Small intestine (tissue), 7 donors: ENCODE measurements at regions not wholly inside any gene's neighbourhood (a gene's known extent, or its start where the extent isn't known, plus 50 kb on each side); places are given as distances from the start of the nearest gene placed in this dataset.

Experiments used
- DNase-seq, 2 donors: peaks; one replicate each; pipeline versions ENCODE4 v3.0.0 to v3.0.0-alpha.2; 2013
- FAIRE-seq: peaks from 2 replicates; lab custom pipeline; 2012; peaks lifted over from hg19 to GRCh38; lab: Jason Lieb, UNC
- H3K27ac ChIP-seq, 3 donors: one replicate each; pipeline ENCODE4 v1.5.1; 2013; ENCODE audit warnings: low read length in 2 of 3, mild to moderate bottlenecking in 2 of 3, control low read depth in 1 of 3, inconsistent platforms in 1 of 3, low read depth in 1 of 3, moderate library complexity in 1 of 3
- H3K27me3 ChIP-seq, 3 donors: one replicate each; pipeline ENCODE4 v1.6.1; 2013; ENCODE audit warnings: low read length in 3 of 3, inconsistent platforms in 1 of 3; ENCODE audit not compliant: control insufficient read depth in 3 of 3, insufficient read depth in 3 of 3
- H3K36me3 ChIP-seq, 3 donors: one replicate each; pipeline ENCODE4 v1.6.1; 2013; ENCODE audit warnings: low read length in 3 of 3, inconsistent platforms in 1 of 3, low read depth in 1 of 3, mild to moderate bottlenecking in 1 of 3, moderate library complexity in 1 of 3; ENCODE audit not compliant: control insufficient read depth in 3 of 3, insufficient read depth in 2 of 3
- H3K4me1 ChIP-seq, 3 donors: one replicate each; pipeline ENCODE4 v1.6.1; 2013; ENCODE audit warnings: low read length in 2 of 3, inconsistent platforms in 1 of 3, low read depth in 1 of 3, mild to moderate bottlenecking in 1 of 3, moderate library complexity in 1 of 3; ENCODE audit not compliant: control insufficient read depth in 3 of 3, insufficient read depth in 2 of 3
- H3K4me3 ChIP-seq, 3 donors: one replicate each; pipeline ENCODE4 v1.5.1; 2013; ENCODE audit warnings: low read length in 3 of 3, control low read depth in 1 of 3, inconsistent platforms in 1 of 3, low read depth in 1 of 3, mild to moderate bottlenecking in 1 of 3, moderate library complexity in 1 of 3
- H3K9me3 ChIP-seq, 2 donors: one replicate each; pipeline ENCODE4 v1.6.1; 2013; ENCODE audit warnings: low read depth in 1 of 2, low read length in 1 of 2; ENCODE audit not compliant: control insufficient read depth in 2 of 2, insufficient read depth in 1 of 2
- WGBS, 3 donors: extraction: QIAGEN DNeasy Blood & Tissue Kit; methylation state at CpG; one replicate each; pipeline ENCODE4 v1.1.7; 2013; 5-methylcytosine and 5-hydroxymethylcytosine counted together
- donor health status: healthy with polysubstance abuse.
- donor health status: control.
- donor health status: control.
- donor health status: Bipolar disorder and iron deficiency.
- donor health status: healthy.

DNA sequence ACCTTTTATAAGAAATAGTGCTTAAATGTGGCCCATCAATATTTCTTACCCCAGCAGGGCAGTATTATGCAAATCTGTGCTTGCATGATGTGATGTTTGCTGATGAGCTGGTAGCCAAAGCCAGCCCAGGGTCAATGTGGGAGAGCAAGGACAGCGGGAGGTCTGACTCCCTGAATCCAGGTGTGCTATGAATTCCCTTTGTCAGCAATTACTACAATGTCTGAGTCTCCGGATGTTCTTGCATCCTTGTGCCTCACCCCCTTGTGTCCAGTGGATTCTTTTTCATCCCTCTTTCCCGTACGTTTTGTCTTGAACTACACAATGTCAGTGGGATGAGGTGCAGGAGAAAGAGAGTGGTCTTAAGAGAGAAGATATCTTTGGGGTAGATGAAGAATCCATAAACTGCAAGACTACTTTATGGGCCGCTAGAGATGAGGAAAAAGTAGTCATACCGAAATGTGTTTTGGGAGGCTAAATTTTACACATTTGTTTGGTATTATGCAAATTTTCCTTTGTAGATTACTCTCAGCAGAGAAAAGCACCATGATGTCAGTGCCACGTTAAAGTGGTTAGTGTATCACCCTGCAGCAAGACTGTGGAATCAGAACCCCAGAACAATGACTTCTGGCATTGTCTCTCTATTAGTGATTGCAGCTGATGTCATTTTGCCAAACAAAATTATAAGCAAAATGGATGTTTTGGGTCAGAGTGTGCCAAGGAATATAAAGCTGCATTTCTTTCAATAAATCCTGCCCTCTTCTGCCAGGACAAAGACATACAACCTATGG, 53.5 kb upstream of the TSHZ3 start:
- H3K27me3 ChIP-seq = no peaks in the 10 kb centered on the region
- H3K4me3 ChIP-seq = no peak overlapping the region
- FAIRE-seq = no peak
- no peak for DNase-seq
- WGBS, 3 donors = 74 to 78% (median 78%) methylated on average over 7 of the region's 7 CpGs
- H3K4me1 ChIP-seq = no peaks in the 10 kb centered on the region
- no peak overlapping the region for H3K27ac ChIP-seq
- no peaks in the 10 kb centered on the region for H3K36me3 ChIP-seq
- H3K9me3 ChIP-seq = no peaks in the 10 kb centered on the region

DNA sequence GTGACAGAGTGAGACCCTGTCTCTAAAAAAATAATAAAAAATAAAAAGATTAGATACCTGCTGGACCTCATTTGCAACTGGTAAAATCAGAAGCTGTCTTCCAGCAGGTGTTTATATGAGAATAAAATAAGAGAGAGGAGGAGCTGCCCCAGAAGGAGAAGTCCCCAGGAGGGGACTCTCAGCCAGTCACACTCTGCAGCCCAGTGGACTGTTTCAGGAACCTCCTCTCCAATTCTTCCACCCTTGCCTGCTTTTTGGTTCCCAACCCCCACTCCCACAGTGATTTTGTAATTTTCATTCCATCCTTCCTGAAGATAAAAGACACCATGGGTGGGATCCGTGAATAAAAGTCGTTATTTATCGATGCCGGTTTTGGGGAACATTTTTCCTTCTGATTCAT, 56.9 kb upstream of the TSHZ3 start:
- Histone ChIP-seq H3K4me1 (no peaks in the 10 kb centered on the region), H3K27ac (no peak overlapping the region), H3K36me3 (no peaks in the 10 kb centered on the region), H3K9me3 (no peaks in the 10 kb centered on the region), H3K4me3 (no peak overlapping the region), H3K27me3 (no peaks in the 10 kb centered on the region)
- DNase-seq = no peak
- FAIRE-seq = no peak
- WGBS, 3 donors = 87 to 90% (median 89%) methylated on average over 4 of the region's 4 CpGs

DNA sequence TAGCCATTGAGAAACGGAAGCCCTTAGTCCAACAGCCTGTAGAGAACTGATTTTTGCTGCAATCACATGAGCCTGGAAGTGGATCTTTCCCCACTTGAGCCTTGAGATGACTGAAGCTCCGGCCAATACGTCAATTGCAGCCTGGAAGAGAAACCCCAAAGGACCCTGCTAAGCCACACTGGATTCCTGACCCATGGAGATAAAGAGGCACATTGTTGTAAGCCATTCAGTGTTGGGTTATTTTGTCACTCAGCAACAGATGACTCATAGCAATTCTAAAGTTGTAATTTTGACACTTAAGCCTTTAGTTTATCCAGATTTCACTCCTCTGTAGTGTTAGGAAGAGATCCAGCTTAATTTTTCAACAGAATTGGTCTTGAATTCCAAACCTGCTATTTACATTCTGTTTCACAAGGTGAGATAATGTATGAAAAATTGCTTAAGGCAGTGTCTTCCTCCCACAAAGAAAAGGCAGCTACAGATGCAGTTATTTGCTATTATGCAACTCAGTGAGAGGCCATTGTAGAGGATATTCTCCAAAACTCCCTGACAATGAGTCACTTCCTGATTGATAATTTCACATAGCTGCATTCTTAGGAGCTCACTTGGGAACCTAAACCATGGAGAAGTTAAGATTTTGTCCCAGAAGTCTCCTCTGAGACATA, 59.4 kb upstream of the TSHZ3 start:
- peak overlapping the region in 1 of 3 donors; percentile 35 for H3K27ac ChIP-seq
- H3K27me3 ChIP-seq = no peaks in the 10 kb centered on the region
- FAIRE-seq (no peak), DNase-seq (no peak)
- H3K4me1 ChIP-seq = no peaks in the 10 kb centered on the region
- H3K4me3 ChIP-seq = no peak overlapping the region
- WGBS, 3 donors = 58 to 78% (median 77%) methylated on average over 3 of the region's 3 CpGs
- H3K36me3 ChIP-seq = no peaks in the 10 kb centered on the region
- no peaks in the 10 kb centered on the region for H3K9me3 ChIP-seq

DNA sequence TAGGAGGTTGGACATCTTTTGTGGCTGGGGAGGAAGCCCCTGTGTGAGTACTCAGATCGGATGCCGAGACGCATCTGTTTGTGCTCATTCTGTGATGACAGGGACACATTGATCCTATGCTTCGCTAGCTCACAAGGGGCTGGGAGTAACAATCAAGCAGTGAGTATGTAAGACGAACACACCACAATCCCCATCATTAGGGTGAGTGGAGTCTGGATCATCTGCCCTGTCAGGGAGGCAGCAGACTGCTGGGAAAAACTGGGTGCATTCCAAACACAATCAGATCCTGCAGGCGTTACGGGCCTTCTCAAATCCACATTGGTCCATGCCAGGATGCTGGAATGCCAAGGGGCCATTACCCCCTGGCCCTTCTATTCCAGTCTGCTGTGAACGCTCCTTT, 64.1 kb upstream of the TSHZ3 start:
- H3K9me3 ChIP-seq = no peaks in the 10 kb centered on the region
- H3K27ac ChIP-seq = no peak overlapping the region
- FAIRE-seq (no peak), DNase-seq (no peak)
- H3K36me3 ChIP-seq = no peaks in the 10 kb centered on the region
- no peaks in the 10 kb centered on the region for H3K4me1 ChIP-seq
- no peaks in the 10 kb centered on the region for H3K27me3 ChIP-seq
- H3K4me3 ChIP-seq = no peak overlapping the region
- WGBS, 3 donors = 73 to 84% (median 81%) methylated on average over 8 of the region's 8 CpGs

DNA sequence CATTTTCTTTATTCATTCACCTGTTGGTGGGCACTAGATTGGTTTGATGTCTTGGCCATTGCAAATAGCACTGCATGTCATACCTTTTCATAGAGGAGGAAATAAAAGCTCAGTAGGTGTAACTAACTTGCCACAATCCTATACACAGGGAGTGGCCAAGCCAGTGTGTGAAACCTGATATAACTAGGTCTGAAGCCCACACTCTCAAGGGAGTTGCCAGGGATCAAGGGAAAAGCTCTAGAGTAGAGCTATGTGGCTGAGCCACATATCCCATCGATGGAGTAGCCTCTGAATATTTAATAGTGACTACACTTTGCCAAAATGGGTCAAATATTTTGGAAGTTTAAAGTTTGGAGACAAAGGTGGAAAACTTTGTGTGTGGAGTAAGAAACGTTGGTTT, 66.1 kb upstream of the TSHZ3 start:
- no peak for FAIRE-seq
- H3K4me3 ChIP-seq = no peak overlapping the region
- H3K27me3 ChIP-seq = no peaks in the 10 kb centered on the region
- DNase-seq = no peak
- H3K4me1 ChIP-seq = no peaks in the 10 kb centered on the region
- 39 to 74% (median 44%) methylated on average over 2 of the region's 2 CpGs for WGBS, 3 donors
- H3K27ac ChIP-seq = no peak overlapping the region
- no peaks in the 10 kb centered on the region for H3K36me3 ChIP-seq
- no peaks in the 10 kb centered on the region for H3K9me3 ChIP-seq

DNA sequence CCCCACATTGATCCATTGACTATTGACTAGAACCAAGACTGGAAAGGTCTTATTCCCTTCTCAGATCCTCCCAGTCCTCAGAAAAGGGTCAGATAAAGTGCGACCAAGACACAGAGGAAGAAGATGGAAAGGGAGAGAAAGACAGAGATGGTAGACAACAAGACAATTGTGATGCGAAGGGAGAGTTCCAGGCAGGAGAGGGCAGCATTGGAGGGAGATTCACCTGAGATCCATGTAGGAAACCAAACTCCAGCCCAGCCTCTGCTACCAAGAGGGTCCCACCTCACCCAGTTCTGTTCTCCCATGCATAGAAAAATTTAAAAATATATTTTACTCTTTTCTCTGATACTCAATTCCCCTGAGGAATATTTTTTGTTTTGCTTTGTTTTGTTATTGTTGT, 67.3 kb upstream of the TSHZ3 start:
- no peak for DNase-seq
- Histone ChIP-seq H3K4me3 (no peak overlapping the region), H3K27me3 (no peaks in the 10 kb centered on the region), H3K9me3 (no peaks in the 10 kb centered on the region), H3K27ac (no peak overlapping the region), H3K4me1 (no peaks in the 10 kb centered on the region), H3K36me3 (no peaks in the 10 kb centered on the region)
- 64 to 87% (median 85%) methylated on average over 2 of the region's 2 CpGs for WGBS, 3 donors
- no peak for FAIRE-seq

DNA sequence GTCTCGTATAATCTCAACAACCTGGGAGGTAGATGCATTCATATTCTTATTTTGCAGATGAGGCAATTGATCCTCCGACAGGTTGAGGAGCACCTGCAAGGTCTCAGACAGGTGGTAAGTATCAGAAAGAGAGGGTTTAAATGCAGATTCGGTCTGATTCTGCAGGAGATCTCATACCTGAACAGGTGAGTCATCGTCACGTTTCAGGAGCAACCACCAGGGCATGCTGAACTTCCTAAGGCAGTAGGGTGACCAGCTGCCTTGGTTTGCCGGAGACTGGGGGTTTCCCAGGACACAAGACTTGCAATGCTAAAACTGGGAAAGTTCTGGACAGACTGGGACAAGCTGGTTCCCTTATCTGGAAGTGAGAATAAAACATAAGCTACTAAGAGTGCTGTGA, 68.8 kb upstream of the TSHZ3 start:
- no peak for DNase-seq
- WGBS, 3 donors = 47 to 62% (median 54%) methylated on average over 6 of the region's 6 CpGs
- H3K27ac ChIP-seq = no peak overlapping the region
- no peaks in the 10 kb centered on the region for H3K27me3 ChIP-seq
- no peak overlapping the region for H3K4me3 ChIP-seq
- H3K9me3 ChIP-seq = no peaks in the 10 kb centered on the region
- no peak for FAIRE-seq
- no peaks in the 10 kb centered on the region for H3K4me1 ChIP-seq
- no peaks in the 10 kb centered on the region for H3K36me3 ChIP-seq

DNA sequence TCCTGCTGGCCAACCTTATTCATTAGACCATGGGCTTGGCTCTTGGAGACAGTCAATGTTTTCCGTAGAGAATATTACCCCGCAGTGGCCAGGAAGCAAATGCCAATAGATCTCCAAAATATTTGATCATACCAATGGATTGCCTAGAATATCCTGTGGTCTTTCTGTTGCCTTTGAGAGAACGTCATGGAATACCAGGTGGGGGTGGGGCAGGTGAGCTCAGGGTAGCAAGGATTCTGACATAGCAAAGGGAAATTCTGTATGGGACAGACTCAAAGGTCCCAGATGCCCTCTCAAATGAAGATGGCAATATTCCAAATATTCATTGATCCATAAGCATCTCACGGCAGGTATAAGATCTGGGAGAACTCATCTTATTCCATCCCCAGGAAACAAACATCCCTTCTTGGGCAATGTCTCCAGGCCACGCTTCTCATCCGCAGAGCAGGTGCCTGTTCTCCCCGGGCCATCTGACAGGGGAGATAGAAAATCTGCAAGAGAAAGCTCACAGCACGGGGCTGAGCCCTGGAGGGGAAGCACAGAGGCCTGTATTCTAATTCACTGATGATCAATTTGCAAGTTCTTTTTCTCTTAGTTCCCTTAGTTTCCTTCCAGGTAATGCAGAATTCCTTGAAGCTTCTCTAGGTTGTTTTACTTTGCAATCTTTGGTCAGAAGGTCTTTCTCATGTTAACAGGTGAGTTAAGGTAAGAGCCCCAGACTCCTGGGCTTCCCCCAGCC, 69.6 kb upstream of the TSHZ3 start:
- Histone ChIP-seq H3K27ac (no peak overlapping the region), H3K27me3 (no peaks in the 10 kb centered on the region), H3K9me3 (no peaks in the 10 kb centered on the region), H3K4me3 (no peak overlapping the region), H3K4me1 (no peaks in the 10 kb centered on the region), H3K36me3 (no peaks in the 10 kb centered on the region)
- WGBS, 3 donors = 50 to 58% (median 54%) methylated on average over 8 of the region's 8 CpGs
- DNase-seq (no peak), FAIRE-seq (no peak)
